Fibroblast of skin of right biceps (primary cell): ENCODE measurements at regions not wholly inside any gene's neighbourhood (a gene's known extent, or its start where the extent isn't known, plus 50 kb on each side); places are given as distances from the start of the nearest gene placed in this dataset.

Source experiments
- DNase-seq: peaks from one replicate; pipeline ENCODE4 v3.0.0-alpha.2; 2013

DNA sequence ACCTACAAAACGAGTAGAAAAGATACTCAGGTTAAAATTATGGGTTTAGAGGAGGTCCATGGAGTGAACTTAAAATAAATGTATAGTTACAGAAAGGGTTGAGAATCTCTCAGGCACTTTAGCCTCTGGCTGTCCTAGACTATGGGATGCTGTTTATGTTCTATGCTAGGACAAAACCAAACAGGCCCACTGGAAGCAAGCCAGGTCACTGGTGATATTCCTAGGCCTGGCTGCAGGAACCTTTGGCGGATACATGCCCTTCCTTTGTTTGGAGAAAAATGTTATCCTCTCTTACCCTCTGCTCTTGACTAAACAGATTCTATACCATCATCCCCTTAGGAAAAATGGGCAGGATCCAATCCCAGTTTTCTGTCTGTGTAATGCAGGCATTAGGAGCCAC is 90.7 kb upstream of the DUSP10 start:
- DNase-seq = no peak

DNA sequence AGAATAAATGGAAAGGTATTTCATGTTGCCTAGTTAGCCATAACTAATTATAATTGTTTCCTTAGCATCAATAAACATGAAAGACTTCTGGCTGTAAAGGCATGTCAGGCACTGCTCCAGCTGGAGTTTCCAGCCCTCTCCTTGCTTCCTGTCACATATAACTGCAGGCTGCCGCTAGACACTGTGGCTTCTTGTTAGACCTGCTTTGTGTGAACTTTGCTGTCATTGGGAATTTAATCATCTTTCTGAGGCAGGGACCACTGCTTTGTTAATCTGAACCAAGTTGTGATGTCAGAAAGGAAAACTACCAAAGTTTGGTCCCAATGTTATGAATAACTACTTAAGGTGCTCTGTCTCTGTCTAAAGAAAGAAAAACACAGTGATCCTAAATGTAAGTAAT is 90.3 kb upstream of the DUSP10 start:
- DNase-seq = no peak

DNA sequence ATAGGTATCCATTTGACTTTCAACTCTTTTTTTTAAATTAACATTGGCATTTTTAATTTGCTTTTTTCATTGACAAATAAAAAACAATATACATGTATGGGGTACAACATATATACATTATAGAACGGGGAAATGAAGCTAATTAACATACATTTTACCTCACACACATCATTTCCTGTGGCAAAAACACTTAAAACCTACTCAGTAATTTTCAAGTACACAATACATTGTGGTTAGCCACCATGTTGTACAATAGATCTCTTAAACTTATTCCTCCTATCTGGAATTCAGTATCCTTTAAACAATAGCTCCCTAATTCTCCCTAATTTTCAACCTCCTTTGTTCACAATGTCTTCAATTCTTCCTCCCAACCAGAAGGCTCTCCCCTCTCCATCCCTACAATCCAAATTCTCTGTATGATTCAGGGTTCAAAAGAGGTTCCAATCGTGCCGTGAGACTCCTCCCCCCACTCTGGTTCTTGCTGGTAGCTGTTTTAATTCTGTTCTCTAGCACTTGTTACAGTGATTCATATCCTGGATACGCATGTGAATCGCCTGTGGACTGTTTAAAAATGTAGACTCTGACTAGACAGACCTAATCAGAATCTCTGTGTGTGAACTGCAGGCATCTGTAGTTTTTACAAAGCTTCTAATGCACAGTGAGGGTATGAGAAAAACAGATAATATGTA is 87.6 kb upstream of the DUSP10 start:
- DNase-seq = peak; percentile 97

DNA sequence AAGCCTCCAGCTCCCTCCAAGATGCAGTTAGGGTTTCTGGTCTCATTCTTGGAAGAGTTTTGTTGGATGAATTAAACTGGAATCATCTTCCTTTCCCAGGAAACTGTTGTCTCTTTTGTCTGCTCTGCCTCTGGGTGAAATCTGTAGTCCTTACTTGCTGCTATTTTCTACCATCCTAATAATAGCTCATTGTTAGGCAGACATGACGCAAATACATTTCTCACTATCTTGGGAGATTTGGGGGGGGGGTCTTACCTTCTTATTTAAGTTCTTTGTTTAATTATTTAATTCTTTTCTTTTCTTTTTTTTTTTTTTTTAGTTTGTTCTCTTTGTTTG is 85.4 kb upstream of the DUSP10 start:
- DNase-seq = no peak

DNA sequence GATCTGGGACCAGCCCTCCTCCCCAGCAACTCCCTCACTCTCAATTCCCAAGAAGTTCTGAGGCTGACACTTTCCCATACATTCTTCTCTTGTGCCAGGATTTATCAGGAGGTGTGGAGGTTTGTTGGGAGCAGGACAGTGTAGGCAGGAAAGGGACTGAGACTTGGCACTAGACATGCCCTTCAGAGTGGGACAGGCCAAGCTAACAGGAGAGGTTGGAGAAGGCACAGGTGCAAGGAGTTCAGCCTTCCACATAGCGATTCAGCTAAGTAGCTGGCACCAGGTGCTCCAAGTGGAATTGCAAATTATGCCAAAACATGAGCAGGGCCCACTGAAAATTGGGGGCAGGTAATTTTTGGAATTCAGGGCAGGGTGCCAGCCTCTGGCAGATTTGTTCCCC is 83.0 kb upstream of the DUSP10 start:
- no peak for DNase-seq

DNA sequence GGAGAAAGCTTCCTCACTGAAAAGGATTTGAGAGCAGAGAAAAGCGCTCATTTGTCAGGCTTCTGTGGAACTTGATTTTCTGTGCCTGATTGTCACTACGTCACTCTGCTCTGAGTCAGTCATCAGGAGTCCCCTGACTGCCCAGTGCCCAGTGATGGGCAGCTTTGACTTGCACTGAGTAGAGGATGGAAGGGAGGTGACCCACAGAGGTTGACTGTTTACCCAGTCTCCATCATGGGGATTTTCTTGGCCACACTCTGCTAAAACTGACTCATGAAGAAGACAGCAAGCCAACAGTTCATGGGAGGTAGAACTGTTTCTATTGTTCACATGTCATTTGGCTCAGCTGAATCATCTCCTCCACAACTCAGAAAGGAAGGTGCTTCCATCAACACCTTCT is 82.1 kb upstream of the DUSP10 start:
- DNase-seq = peak; percentile 84

DNA sequence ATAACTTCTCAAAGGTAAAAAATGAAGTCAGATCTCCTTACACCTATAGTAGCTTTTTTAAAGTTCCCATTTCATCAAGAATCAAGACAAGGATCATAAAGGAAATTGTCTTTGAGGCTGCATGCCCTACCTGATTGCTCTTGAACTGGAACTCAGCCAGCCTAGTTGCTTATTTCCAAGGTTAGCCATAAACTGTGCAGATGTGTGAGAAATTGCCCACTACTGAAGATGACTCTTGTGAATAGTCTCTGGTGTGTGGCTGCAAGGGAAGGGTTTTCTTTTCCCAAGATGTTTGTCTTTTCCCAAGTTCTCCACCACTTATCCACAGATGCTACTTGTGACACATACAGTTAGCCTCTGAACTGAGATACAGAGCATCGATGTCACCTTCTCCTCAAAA is 81.7 kb upstream of the DUSP10 start:
- no peak for DNase-seq

DNA sequence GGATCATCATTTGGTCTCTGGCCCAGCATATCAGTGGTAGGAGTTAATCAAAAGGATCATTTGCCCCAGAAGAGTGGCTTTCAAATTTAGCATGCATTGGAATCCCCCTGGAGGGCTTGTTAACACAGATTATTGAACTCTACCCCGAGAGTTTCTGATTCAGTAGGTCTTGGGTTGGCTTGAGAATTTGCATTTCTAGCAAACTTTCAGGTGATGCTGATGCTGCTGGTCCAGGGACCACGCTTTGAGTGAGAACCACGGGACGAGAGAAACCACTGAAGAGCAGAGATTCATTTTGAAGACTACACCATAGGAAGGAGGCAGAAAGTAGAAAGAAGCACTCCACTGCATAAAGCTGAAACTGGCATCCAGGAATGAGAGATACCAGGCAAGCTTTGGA is 81.3 kb upstream of the DUSP10 start:
- no peak for DNase-seq

DNA sequence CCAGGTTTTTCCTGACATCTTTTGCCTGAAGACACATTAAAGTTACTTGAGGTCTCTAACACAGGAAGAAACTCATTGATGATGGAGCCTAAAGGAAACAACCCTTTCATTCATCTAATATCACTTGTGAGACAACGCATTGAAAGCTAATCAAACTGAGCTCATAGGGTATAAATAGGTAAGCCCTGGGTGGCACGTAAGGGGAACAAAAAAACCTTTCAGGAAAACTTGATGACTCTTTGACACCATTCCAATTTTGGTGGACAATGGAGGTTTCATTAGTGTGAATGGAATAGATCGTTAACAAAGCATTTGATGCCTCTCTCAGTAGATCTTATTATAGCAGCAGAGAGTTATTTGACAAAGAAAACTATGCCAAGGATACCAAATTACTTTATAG is 80.7 kb upstream of the DUSP10 start:
- no peak for DNase-seq

DNA sequence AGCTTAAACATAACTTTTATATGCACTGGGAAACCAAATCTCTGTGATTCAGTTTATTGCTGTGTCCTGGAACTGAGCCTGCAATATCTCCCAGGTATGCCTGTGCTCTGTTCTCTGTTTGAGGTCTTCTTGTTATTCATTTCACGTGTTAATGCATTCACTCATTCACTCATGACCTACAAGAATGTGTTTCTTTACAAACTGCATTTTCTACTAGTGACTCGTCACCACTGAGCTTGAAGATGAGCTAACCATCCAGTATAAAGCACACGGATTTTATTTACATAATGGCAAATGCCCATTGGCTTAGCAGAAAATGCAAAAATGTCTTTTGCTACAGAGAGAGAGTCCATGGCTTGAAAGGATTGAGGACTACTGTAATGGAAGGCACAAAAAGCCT is 75.0 kb upstream of the DUSP10 start:
- peak; percentile 97 for DNase-seq

DNA sequence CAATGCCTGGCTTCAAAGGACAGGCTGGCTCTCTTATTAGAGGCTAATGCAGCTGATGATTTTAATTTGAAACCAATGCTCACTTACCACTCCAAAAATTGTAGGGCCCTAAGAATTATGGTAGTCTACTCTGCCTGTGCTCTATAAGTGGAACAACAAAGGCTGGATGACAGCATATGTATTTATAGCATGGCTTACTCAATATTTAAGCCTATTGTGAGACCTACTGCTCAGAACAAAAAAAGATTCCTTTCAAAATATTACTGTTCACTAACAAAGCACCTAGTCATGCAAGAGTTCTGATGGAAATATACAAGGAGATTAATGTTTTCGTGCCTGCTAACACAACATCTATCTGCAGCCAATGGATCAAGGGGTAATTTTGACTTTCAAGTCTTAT is 73.8 kb upstream of the DUSP10 start:
- DNase-seq = no peak

DNA sequence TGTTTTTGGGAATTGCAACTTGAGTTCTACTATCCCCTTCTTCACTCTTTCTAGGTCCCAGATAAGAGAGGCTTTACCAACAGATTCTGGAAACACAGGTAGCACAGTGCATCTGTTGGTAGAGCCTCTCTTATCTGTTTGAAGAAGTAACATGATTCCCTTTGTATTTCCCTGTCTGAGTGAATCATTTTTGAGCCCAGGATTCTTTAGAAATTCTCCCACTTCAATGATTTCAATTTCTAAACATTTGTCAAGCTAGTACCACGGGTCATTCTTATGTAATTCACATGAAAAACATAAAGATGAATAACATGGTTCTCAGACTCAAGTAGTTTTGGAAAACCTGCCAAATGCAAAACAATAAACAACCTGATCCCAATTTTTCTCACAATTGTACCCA is 72.0 kb upstream of the DUSP10 start:
- DNase-seq = no peak

DNA sequence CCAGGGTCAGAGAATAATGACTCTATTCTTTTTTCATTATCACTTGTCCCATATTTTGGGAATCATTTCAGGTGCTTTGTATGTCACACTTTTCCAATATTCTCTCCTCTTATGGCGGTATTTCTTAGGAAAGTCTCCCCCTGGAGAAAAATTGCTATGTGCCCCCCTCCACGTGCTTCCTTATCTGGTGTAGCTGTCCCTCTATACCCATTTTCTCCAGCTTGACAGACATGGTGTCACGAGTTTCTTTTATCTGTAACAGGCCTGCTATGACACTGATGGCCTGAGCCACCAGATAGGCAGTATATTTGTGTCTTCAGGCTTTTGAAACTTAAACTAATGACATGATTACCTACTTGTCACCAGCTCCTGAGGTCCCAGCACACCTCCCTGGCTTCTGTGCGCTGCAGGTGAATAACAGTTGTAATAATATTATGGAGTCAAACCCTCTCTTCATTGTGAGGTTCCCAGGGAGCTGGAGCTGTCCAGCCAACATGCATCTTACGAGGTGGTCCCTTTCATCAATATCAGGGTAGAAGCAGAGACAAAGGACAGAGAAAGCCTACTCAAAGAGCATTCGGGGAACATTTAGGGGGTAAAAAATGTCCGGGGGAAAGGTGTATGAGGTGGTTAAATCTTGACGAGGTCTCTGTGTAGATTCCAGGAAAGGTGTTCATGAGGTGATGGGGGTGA is 71.2 kb upstream of the DUSP10 start:
- no peak for DNase-seq

DNA sequence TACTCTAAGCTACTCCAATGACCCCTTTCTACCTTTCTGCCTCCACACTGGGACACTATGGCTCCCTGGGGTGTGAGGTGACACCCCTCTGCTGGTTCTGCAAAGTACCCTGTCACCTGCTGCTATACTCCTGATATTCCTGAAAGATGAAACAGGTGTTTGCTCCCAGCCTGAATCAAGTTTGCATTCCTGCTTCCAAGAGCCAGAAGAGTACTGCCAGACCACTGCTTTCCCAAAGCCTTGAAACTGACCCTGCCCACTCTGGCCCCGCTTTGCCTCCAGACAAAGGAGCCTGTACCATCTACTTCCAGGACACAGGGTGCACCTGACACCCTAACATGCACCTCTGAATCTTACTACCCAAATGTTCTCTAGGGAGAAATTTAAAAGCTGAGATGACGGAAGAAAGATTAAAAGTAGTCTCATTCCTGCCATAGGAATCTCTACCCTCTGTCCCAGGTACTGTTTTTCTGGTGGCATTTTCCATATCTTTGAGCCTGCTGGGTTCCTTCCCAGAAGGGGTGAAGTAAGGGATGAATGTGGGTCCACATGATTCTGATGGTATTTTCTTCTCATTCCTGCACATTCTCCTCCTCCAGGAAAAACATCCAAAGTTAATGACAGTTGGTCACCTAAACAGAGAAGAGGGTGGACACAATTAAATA is 70.3 kb upstream of the DUSP10 start:
- no peak for DNase-seq

DNA sequence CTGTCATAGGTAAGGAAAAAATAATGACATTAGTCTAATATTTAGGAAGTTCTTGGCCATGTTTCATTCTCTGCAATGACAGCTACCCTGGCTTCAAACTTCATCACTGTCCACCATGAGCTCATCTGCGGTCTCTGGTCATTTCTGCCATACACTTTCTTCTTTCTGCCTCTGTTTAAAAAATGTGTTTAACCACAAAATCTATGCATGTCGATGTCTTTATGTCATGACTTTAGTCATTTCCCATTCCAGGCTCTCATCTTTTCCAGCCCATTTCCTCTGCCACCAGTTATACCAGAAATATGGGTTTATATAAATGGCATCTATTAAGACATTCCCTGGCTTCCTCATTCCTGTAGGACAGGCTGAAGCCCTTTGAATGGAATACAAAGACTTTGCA is 68.5 kb upstream of the DUSP10 start:
- DNase-seq = peak; percentile 97

DNA sequence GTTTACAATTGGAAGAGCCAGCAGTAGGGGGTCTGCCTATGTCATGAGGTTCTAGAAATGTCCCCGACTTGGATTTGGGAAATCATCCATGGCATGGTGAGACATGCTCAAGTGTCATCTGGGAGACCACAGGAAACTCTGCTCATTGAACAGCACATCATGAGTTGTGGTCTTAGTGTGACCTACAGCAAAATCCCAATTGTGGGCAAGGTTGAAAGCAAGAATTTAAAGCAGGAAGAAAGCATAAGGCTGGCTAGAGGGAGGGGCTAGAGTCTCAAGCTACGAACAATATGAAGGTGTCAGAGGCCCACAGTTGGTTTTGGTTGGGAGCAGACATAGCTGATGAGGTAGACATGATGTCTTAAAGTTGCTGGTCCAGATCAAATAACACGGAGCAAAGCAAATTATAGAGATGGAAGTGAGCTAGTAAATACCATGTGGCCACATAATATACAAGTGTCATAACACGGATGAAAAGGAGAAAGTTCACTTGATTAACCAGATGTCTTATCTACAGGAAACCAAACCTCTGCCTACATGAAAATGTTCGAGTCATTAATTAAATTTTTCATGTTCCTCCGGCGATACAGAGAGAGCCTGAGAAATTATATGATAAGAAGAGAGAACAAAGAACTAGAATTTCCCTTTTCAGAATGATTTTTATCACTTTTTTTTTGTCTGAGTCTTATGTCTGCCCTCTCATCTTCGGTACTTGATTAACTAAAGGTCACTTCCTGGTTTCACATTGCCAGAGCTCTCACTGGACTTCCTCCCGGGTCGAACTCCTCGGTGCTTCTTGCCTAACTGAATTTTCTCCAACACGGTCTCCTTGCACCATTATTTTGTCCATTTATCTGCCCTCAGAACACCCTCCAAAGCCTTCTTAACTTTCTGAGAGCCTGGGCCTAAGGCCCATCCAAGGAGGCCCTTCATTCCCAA is 67.5 kb upstream of the DUSP10 start:
- peak; percentile 60 for DNase-seq

DNA sequence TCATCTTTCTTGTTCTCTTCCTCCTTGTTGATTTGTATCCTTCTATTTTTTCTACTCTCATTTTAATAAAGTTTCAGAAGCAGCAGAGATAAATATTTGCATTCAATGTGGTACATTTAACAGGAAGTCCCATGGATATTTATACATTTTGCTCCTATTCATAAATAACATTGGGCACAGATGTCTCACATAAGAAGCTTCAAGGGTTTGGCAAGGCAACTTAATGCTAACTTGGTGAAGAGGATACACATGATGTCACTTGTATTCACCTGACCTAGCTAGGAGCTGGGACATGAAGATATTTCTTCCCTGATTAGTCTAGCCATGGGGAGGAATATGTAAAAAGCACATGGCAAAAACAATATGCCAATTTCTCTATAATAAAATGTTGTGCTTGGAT is 65.1 kb upstream of the DUSP10 start:
- DNase-seq = no peak

DNA sequence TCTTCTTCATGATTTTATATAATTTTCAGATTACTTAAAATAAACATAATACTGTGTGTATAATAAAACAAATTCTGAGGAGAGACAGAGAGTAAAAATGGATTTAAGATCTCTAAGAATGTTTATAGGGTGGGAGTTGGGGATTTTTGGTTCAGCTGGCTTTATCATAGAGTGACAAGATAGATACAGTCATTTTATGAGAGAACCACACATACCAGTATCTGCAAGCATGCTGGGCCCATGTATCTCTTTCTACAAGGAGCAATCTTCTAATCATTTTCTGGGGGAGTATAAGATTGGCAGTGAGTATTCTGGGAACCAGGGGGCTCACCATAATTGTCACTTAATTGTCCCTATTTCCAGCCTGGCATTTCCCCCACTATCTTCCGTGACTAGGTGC is 64.3 kb upstream of the DUSP10 start:
- no peak for DNase-seq

DNA sequence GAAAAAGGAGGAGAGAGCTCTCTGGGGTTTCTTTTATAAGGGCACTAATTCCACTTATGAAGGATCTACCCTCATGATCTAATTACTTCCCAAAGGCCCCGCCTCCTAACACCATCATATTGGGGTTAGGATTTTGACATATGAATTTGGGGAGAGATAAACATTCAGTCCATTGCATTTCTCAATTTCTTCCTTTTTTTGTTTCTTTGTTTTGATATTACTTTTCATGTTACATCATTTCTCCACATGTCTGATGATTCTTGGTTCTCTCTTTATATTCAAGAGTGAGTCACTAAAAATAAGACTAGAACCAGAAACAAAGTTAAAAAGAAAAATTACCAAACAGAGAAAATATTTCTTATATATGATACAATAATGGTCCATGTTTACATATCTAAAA is 63.2 kb upstream of the DUSP10 start:
- DNase-seq = no peak

DNA sequence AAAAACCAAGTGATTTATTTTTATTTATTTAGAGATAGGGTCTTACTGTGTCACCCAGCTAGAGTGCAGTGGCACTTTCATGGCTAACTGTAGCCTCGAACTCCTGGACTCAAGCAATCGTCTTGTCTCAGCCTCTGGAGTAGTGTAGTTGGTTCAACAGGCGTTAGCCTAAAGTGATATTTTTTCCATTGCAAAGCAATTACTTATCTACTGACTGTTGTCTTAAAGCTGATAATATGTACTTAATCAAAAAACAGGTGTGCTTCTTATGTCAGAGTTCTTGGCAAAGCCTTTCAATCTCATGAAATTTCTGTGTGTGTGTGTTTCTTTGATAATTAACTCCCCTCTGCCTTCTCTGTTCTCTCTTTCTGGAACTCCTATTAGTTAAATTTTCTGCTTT is 62.4 kb upstream of the DUSP10 start:
- DNase-seq = no peak

DNA sequence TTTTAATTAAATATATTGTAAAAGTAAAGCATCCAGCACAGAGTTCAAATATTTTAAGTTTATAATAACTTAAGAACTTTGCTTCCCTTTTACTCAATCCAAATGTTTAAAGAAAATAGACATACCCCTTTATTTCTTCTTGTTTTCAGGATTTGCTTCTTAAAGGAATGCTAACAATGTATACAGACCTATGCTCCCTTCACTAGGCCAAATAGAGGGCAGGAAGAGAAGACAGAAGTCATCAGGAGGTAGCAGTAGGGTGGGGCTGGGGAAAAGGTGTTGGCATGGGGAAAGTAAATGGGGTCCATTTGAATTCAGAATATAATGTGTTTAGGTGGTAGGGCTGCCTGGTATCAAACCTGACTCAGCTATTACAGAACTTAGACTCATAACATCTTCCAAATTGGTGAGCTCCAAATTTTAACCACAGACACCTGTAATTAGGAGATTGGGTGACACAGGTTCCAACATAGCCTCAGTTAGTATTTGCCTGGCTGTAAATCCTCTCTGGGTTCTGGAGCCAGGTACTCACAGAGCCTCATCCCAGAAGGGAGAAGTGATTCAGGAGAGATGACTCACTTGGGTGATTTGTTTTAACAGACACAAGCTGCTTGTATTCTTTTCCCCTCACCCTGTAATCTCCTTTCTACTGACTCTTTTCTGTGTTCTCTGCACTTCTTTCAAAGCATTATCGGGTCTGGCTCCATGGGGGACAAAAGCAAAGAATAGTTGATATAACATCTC is 60.1 kb upstream of the DUSP10 start:
- DNase-seq = peak; percentile 80

DNA sequence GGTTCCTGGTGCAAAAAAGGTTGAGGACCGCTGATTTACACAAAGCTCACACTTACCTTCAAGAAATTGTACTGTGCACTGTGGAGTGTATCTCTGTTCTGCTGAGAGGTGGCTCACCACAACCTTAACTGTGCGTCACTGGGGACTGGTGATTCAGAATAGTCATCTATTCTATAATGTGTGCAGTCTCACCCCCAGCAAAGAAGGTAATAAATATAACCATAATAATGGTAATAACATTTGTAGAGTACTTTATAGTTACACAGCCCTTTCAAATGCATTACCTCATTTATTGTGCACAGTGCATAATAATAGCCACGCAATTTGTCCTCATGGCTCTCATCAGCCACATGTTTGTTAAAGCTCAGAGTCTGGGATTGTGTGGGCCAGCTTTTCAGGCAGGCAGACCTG is 59.4 kb upstream of the DUSP10 start:
- peak; percentile 43 for DNase-seq

DNA sequence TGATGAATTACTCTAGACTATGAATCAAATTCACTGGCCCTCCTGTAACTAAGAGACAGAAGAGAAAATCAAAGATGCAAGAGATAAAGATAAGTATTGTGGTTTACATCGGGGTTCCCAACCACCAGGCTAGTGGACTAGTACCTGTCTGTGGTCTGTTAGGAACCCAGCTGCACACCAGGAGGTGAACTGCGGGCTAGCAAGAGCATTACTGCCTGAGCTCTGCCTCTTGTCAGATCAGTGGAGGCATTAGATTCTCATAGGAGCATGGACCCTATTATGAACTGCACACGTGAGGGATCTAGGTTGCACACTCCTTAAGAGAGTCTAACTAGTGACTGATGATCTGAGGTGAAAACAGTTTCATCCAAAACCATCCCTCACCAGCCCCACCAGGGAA is 58.9 kb upstream of the DUSP10 start:
- DNase-seq = no peak
